H1 (cell line): ENCODE measurements at regions not wholly inside any gene's neighbourhood (a gene's known extent, or its start where the extent isn't known, plus 50 kb on each side); places are given as distances from the start of the nearest gene placed in this dataset.

Experiments used
- CTCF ChIA-PET: fragments of 300-600 bp; sonication (Branson Sonifier 250); formaldehyde crosslinking; loops from one replicate; lab custom pipeline; 2021; ENCODE audit not compliant: partially characterized antibody; lab: Charles Lee
- POLR2A ChIA-PET: fragments of 300-600 bp; sonication (Branson Sonifier 250); formaldehyde crosslinking; loops from one replicate; lab custom pipeline; 2021; ENCODE audit warnings: inconsistent platforms; ENCODE audit not compliant: partially characterized antibody; lab: Charles Lee
- DNase-seq, 2 experiments: peaks; one replicate each; pipeline versions ENCODE4 v3.0.0 to v3.0.0-alpha.2; 2010 to 2022; ENCODE audit warnings: low spot score in 2 of 2, low read depth in 1 of 2, mixed read lengths in 1 of 2
- FAIRE-seq: peaks from 2 replicates; lab custom pipeline; 2011; peaks lifted over from hg19 to GRCh38; lab: Jason Lieb, UNC
- H2AFZ ChIP-seq: 2 replicates; pipeline ENCODE4 v1.8.1; 2012; ENCODE audit warnings: low read length, inconsistent platforms
- H2AK5ac ChIP-seq: 2 replicates; pipeline ENCODE4 v1.6.1; 2013; ENCODE audit warnings: low read depth, low read length
- H2BK120ac ChIP-seq: replicated peaks from 2 replicates; pipeline ENCODE3; 2013; ENCODE audit warnings: low read depth, low read length, inconsistent platforms
- H2BK12ac ChIP-seq: 2 replicates; pipeline ENCODE4 v1.6.1; 2013; ENCODE audit warnings: low read depth, low read length
- H2BK15ac ChIP-seq: 2 replicates; pipeline ENCODE4 v1.6.1; 2013; ENCODE audit warnings: low read length
- H2BK20ac ChIP-seq: 2 replicates; pipeline ENCODE4 v1.6.1; 2013; ENCODE audit warnings: low read length
- H2BK5ac ChIP-seq: 2 replicates; pipeline ENCODE4 v1.6.1; 2013; ENCODE audit warnings: low read depth, low read length
- H3K14ac ChIP-seq: 2 replicates; pipeline ENCODE4 v1.6.1; 2013; ENCODE audit warnings: inconsistent platforms; ENCODE audit not compliant: insufficient read length
- H3K18ac ChIP-seq: 2 replicates; pipeline ENCODE4 v1.6.1; 2013; ENCODE audit warnings: low read length; ENCODE audit errors: extremely low read depth
- H3K23ac ChIP-seq: 2 replicates; pipeline ENCODE4 v1.6.1; 2013; ENCODE audit warnings: inconsistent platforms; ENCODE audit not compliant: insufficient read length
- H3K23me2 ChIP-seq: 2 replicates; pipeline ENCODE4 v1.6.1; 2013; ENCODE audit warnings: low read depth, low read length
- H3K27ac ChIP-seq: 2 replicates; pipeline ENCODE4 v1.6.1; 2011; ENCODE audit warnings: low read depth, low read length, inconsistent platforms
- H3K27me3 ChIP-seq, 4 experiments: replicated peaks in 1 of 4; 1 replicate in 1 of 4; 2 replicates in 3 of 4; pipeline versions ENCODE4 v1.6.1 to v1.8.1; 2011 to 2013; ENCODE audit warnings: low read length in 3 of 4, mild to moderate bottlenecking in 3 of 4, inconsistent platforms in 2 of 4, mixed read lengths in 2 of 4, moderate library complexity in 1 of 4; ENCODE audit not compliant: control insufficient read depth in 3 of 4, insufficient read depth in 3 of 4; ENCODE audit errors: extremely low read depth in 1 of 4
- H3K36me3 ChIP-seq, 4 experiments: 2 replicates each; pipeline versions ENCODE4 v1.6.1 to v1.8.1; 2011 to 2013; ENCODE audit warnings: mild to moderate bottlenecking in 4 of 4, low read length in 3 of 4, moderate library complexity in 2 of 4, control low read depth in 1 of 4, inconsistent platforms in 1 of 4; ENCODE audit not compliant: insufficient read depth in 4 of 4, control insufficient read depth in 2 of 4
- H3K4ac ChIP-seq: replicated peaks from 2 replicates; pipeline ENCODE3; 2013; ENCODE audit warnings: low read length, low read depth, mixed read lengths, inconsistent platforms; ENCODE audit not compliant: insufficient read length
- H3K4me1 ChIP-seq, 4 experiments: replicated peaks in 1 of 4; 1 replicate in 1 of 4; 2 replicates in 3 of 4; pipeline versions ENCODE4 v1.6.1 to v1.8.1; 2011 to 2013; ENCODE audit warnings: low read length in 3 of 4, inconsistent platforms in 2 of 4, mixed read lengths in 1 of 4; ENCODE audit not compliant: insufficient read depth in 4 of 4, control insufficient read depth in 3 of 4
- H3K4me2 ChIP-seq, 2 experiments: 2 replicates each; pipeline versions ENCODE4 v1.6.1 to v1.8.1; 2011 to 2013; ENCODE audit warnings: low read depth in 2 of 2, low read length in 2 of 2, control low read depth in 1 of 2, inconsistent platforms in 1 of 2, mild to moderate bottlenecking in 1 of 2; ENCODE audit not compliant: insufficient read depth in 1 of 2
- H3K4me3 ChIP-seq, 4 experiments: fragments of 200-600, 300-600 bp in 1 of 4; sonication (generic), shearing (Covaris generic), sonication (Bioruptor Twin) in 1 of 4; 2 replicates each; pipeline versions ENCODE4 v1.5.1 to v1.8.1; 2011 to 2016; ENCODE audit warnings: low read length in 4 of 4, low read depth in 3 of 4, control low read depth in 2 of 4, inconsistent platforms in 2 of 4, mild to moderate bottlenecking in 2 of 4, mixed read lengths in 1 of 4, moderate library complexity in 1 of 4; ENCODE audit not compliant: insufficient read depth in 2 of 4; ENCODE audit errors: extremely low read depth in 1 of 4
- H3K56ac ChIP-seq: replicated peaks from 2 replicates; pipeline ENCODE3; 2013; ENCODE audit warnings: low read depth, mild to moderate bottlenecking, mixed read lengths, low read length, inconsistent platforms; ENCODE audit not compliant: insufficient read length
- H3K79me1 ChIP-seq: 2 replicates; pipeline ENCODE4 v1.6.1; 2013; ENCODE audit warnings: low read depth, low read length, control low read depth
- H3K79me2 ChIP-seq, 2 experiments: 2 replicates each; pipeline versions ENCODE4 v1.6.1 to v1.8.1; 2012 to 2013; ENCODE audit warnings: low read length in 2 of 2, mild to moderate bottlenecking in 2 of 2, inconsistent platforms in 1 of 2; ENCODE audit not compliant: insufficient read depth in 2 of 2, control insufficient read depth in 1 of 2
- H3K9ac ChIP-seq, 4 experiments: replicated peaks in 1 of 4; 1 replicate in 1 of 4; 2 replicates in 3 of 4; pipeline versions ENCODE4 v1.6.1 to v1.8.1; 2011 to 2013; ENCODE audit warnings: low read depth in 3 of 4, low read length in 3 of 4, control low read depth in 2 of 4, mild to moderate bottlenecking in 2 of 4, moderate library complexity in 2 of 4, inconsistent platforms in 1 of 4; ENCODE audit errors: extremely low read depth in 1 of 4
- H3K9me3 ChIP-seq, 2 experiments: 2 replicates each; pipeline versions ENCODE4 v1.6.1 to v1.8.1; 2012 to 2013; ENCODE audit warnings: mild to moderate bottlenecking in 2 of 2, moderate library complexity in 2 of 2, control low read depth in 1 of 2, inconsistent platforms in 1 of 2, low read depth in 1 of 2, low read length in 1 of 2, mixed read lengths in 1 of 2; ENCODE audit not compliant: insufficient read depth in 2 of 2
- H4K20me1 ChIP-seq, 2 experiments: replicated peaks in 1 of 2; 2 replicates each; pipeline versions ENCODE3 to v1.8.1; 2011 to 2013; ENCODE audit warnings: inconsistent platforms in 2 of 2, low read length in 2 of 2, mild to moderate bottlenecking in 1 of 2; ENCODE audit not compliant: insufficient read depth in 2 of 2, control insufficient read depth in 1 of 2
- H4K5ac ChIP-seq: 2 replicates; pipeline ENCODE4 v1.6.1; 2013; ENCODE audit warnings: low read length, low read depth, mixed read lengths, inconsistent platforms; ENCODE audit not compliant: insufficient read length
- H4K8ac ChIP-seq: 2 replicates; pipeline ENCODE4 v1.8.0; 2013; ENCODE audit warnings: mild to moderate bottlenecking, moderate library complexity, low read length, inconsistent platforms; ENCODE audit not compliant: insufficient read depth; ENCODE audit errors: extremely low read depth
- H4K91ac ChIP-seq: replicated peaks from 2 replicates; pipeline ENCODE3; 2013; ENCODE audit warnings: low read length, mixed read lengths, inconsistent platforms; ENCODE audit not compliant: insufficient read length
- CEBPB ChIP-seq: IDR thresholded peaks from 2 replicates; pipeline ENCODE4 v1.6.1; 2012; ENCODE audit warnings: low read depth, low read length
- CHD2 ChIP-seq: IDR thresholded peaks from 2 replicates; pipeline ENCODE4 v1.6.1; 2012; ENCODE audit warnings: low read length, improper control_type of control experiment
- CTBP2 ChIP-seq: IDR thresholded peaks from 2 replicates; pipeline ENCODE4 v1.7.0; 2011; ENCODE audit warnings: borderline replicate concordance, mild to moderate bottlenecking, moderate library complexity, mixed read lengths, low read length; ENCODE audit not compliant: insufficient read depth, insufficient read length
- GABPA ChIP-seq: IDR thresholded peaks from 2 replicates; pipeline ENCODE4 v1.6.1; 2011; ENCODE audit warnings: mild to moderate bottlenecking, low read length, moderate library complexity, borderline replicate concordance; ENCODE audit not compliant: insufficient read depth
- KDM1A ChIP-seq: fragments of 200-600, 300-600 bp; sonication (generic); IDR thresholded peaks from 2 replicates; pipeline ENCODE4 v1.7.1; 2016; ENCODE audit warnings: mild to moderate bottlenecking, low read length, borderline replicate concordance
- MAFK ChIP-seq: IDR thresholded peaks from 2 replicates; pipeline ENCODE4 v1.6.1; 2012; ENCODE audit warnings: low read depth, mild to moderate bottlenecking, improper control_type of control experiment, low read length
- NRF1 ChIP-seq: IDR thresholded peaks from 2 replicates; pipeline ENCODE4 v1.6.1; 2011; ENCODE audit warnings: mild to moderate bottlenecking, low read depth, low read length, improper control_type of control experiment
- POLR2A ChIP-seq, 2 experiments: IDR thresholded peaks; 1 replicate in 1 of 2; 2 replicates in 1 of 2; pipeline ENCODE4 v1.6.1; 2011; ENCODE audit warnings: low read depth in 2 of 2, low read length in 2 of 2, mild to moderate bottlenecking in 2 of 2; ENCODE audit errors: control extremely low read depth in 1 of 2
- RBBP5 ChIP-seq: IDR thresholded peaks from 2 replicates; pipeline ENCODE4 v1.7.1; 2012; ENCODE audit warnings: low read depth, mild to moderate bottlenecking, inconsistent platforms, low read length, moderate library complexity, borderline replicate concordance
- RNF2 ChIP-seq: fragments of 200-900, 300-1000 bp; sonication (generic); IDR thresholded peaks from 2 replicates; pipeline ENCODE4 v1.7.1; 2016; ENCODE audit warnings: borderline replicate concordance, low read depth, mild to moderate bottlenecking, antibody characterized with exemption, low read length; ENCODE audit not compliant: poor library complexity, severe bottlenecking; ENCODE audit errors: missing control alignments
- SRF ChIP-seq: IDR thresholded peaks from 2 replicates; pipeline ENCODE4 v1.6.1; 2011; ENCODE audit warnings: mild to moderate bottlenecking, low read depth, low read length, moderate library complexity
- SUZ12 ChIP-seq: fragments of 200-600 bp; sonication (generic); IDR thresholded peaks from 2 replicates; pipeline ENCODE4 v1.6.1; 2012; ENCODE audit warnings: mild to moderate bottlenecking, inconsistent platforms, low read length, moderate library complexity, mixed read lengths
- WGBS, 2 experiments: shearing (Covaris generic) in 1 of 2; methylation state at CpG; one replicate each; pipeline versions ENCODE4 v1.1.6 to v1.1.7; 2013 to 2015; ENCODE audit warnings: low lambda C conversion rate in 2 of 2, mixed read lengths in 2 of 2, inconsistent platforms in 1 of 2, low coverage in 1 of 2, missing lambda C conversion rate in 1 of 2; ENCODE audit not compliant: insufficient replicate concordance in 2 of 2, insufficient coverage in 1 of 2, insufficient read length in 1 of 2; ENCODE audit errors: extremely low coverage in 1 of 2, missing lambda C conversion rate in 1 of 2; 5-methylcytosine and 5-hydroxymethylcytosine counted together
- TF ChIP-seq, protein P1 (sequence below): IDR thresholded peaks from 2 replicates; pipeline ENCODE4 v1.6.1; 2012; ENCODE audit warnings: inconsistent platforms

DNA sequence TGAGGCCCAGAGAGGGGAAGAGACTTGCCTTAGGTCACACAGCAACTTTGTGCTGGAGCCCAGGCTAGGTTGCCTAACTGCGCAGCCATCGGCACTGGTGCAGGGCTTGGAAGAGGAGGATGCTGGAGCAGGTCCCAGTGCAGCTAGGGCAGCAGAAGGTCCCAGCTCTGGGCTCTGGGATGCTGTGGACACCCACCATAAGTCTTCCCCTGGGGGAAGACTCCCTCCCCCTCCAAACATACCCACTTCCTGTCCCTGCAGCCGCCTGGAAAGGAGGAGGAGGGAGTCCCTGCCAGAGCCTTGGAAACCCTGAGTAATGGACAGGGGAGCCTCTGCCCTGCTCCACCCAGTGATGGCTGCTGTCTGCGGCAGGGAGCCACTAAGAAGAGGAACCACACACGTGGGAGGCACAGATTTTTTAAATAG lies 93.6 kb downstream of the NCR2 start:
- peaks cover 21 to 64% (median 53%) of the 10 kb centered on the region in 4 experiments for H3K27me3 ChIP-seq
- H2BK5ac ChIP-seq = peak overlapping the region; percentile 44; the same call in 1 of the 2 replicates
- no peak overlapping the region for H2AFZ ChIP-seq
- H3K4ac ChIP-seq = no peak overlapping the region
- peak overlapping the region; percentile 88; the same call in 1 of the 2 replicates for H2BK15ac ChIP-seq
- no peak overlapping the region for H3K27ac ChIP-seq
- CTCF ChIA-PET = interaction anchor here (1.0 to 18.6 kb wide), 7 partner anchors 15 to 254 kb away, joined by 3 to 361 read pairs (median 6); no protein-coding TSS in a partner anchor
- no peaks in the 10 kb centered on the region for H3K79me1 ChIP-seq
- 0 out of 2 replicates have a peak overlapping the region, but pooled peaks have one; percentile 27 for H2BK20ac ChIP-seq
- no peak overlapping the region for H2AK5ac ChIP-seq
- FAIRE-seq (no peak), DNase-seq (no peak)
- no peak overlapping the region for H2BK120ac ChIP-seq
- H3K4me1 ChIP-seq = peaks cover 3 to 38% (median 15%) of the 10 kb centered on the region in 4 experiments
- no peaks in the 10 kb centered on the region for H3K9me3 ChIP-seq
- H3K23ac ChIP-seq = no peak overlapping the region
- peak overlapping the region; percentile 45 for H4K91ac ChIP-seq
- 24% methylated on average over 5 of the region's 5 CpGs; no CpG with 5 or more reads in 1 of the 2 experiments for WGBS, 2 experiments
- H3K4me2 ChIP-seq = peak overlapping the region; percentile 77 to 86
- no peaks in the 10 kb centered on the region for H3K36me3 ChIP-seq
- H4K5ac ChIP-seq = no peak overlapping the region
- no peak overlapping the region for H3K14ac ChIP-seq
- peak overlapping the region; percentile 85 for H3K18ac ChIP-seq
- H3K4me3 ChIP-seq = peak overlapping the region in 2 of 4 experiments; percentile 41 to 63; a peak in 3 of 8 replicates
- H4K8ac ChIP-seq = no peak overlapping the region; the same call in 1 of the 2 replicates
- H4K20me1 ChIP-seq = peaks cover 0 to 2% of the 10 kb centered on the region in 2 experiments
- peak overlapping the region; percentile 87; the same call in 1 of the 2 replicates for H2BK12ac ChIP-seq
- no peak overlapping the region for H3K56ac ChIP-seq
- H3K9ac ChIP-seq = no peak overlapping the region
- H3K79me2 ChIP-seq = no peaks in the 10 kb centered on the region
- POLR2A ChIA-PET = interaction anchor here (0.9 to 1.2 kb wide), 2 partner anchors 15 to 172 kb away, joined by 4 to 6 read pairs; no protein-coding TSS in a partner anchor
- peaks cover 23% of the 10 kb centered on the region; the same call in 1 of the 2 replicates for H3K23me2 ChIP-seq
- TF ChIP-seq CHD2 (no peak), MAFK (no peak), GABPA (no peak), RNF2 (no peak), NRF1 (no peak), RBBP5 (no peak), SUZ12 (no peak; the same call in 1 of the 2 replicates), KDM1A (peak; percentile 73; the same call in 1 of the 2 replicates), POLR2A (IDR thresholded peaks at IDR 0.05; ENCODE audit: control extremely low read depth in 1 of 2, low read depth in 2 of 2, low read length in 2 of 2) (no peak), CEBPB (no peak), CTBP2 (peak; percentile 11), SRF (no peak)
- TF ChIP-seq, protein P1, sequence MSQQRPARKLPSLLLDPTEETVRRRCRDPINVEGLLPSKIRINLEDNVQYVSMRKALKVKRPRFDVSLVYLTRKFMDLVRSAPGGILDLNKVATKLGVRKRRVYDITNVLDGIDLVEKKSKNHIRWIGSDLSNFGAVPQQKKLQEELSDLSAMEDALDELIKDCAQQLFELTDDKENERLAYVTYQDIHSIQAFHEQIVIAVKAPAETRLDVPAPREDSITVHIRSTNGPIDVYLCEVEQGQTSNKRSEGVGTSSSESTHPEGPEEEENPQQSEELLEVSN = no peak
